ENCODE measurements at regions not wholly inside any gene's neighbourhood (a gene's known extent, or its start where the extent isn't known, plus 50 kb on each side); places are given as distances from the start of the nearest gene placed in this dataset.

GRCh38 chr17:5841862-5842261 is 228.3 kb upstream of the WSCD1 start:
- Histone ChIP-seq H4K20me1 (ENCODE audit: insufficient read depth, low read length) (no peaks in the 10 kb centered on the region), H4K5ac (ENCODE audit: low read depth, low read length) (no peak overlapping the region), H2AK5ac (ENCODE audit: low read depth, low read length) (no peak overlapping the region), H3K36me3 (ENCODE audit: control insufficient read depth, insufficient read depth, low read length) (no peaks in the 10 kb centered on the region), H2AK9ac (replicated peaks; ENCODE audit: low read depth, low read length, poor library complexity) (no peak overlapping the region), H3K27ac (ENCODE audit: insufficient read depth, low read length) (no peak overlapping the region), H4K91ac (ENCODE audit: insufficient read depth, low read depth, low read length) (no peak overlapping the region), H3K9ac (ENCODE audit: low read depth, low read length) (no peak overlapping the region), H2AFZ (replicated peaks; ENCODE audit: low read length, poor library complexity) (no peak overlapping the region), H3K23ac (ENCODE audit: low read depth, low read length) (no peak overlapping the region), H2BK15ac (ENCODE audit: low read depth, low read length) (no peak overlapping the region), H3K14ac (replicated peaks; ENCODE audit: low read depth, low read length) (no peak overlapping the region), H3K79me1 (ENCODE audit: low read depth in 1 of 2, low read length in 2 of 2) (no peaks in the 10 kb centered on the region), H2BK120ac (ENCODE audit: low read depth, low read length) (no peak overlapping the region), H3K18ac (ENCODE audit: low read depth, low read length) (no peak overlapping the region), H3K4me3 (ENCODE audit: insufficient read depth, low read depth, low read length) (no peak overlapping the region), H3K56ac (ENCODE audit: extremely low read depth, insufficient read depth, low read length) (no peak overlapping the region), H2BK5ac (ENCODE audit: low read depth, low read length, poor library complexity, severe bottlenecking) (no peak overlapping the region), H3K4ac (ENCODE audit: low read depth, low read length) (no peak overlapping the region), H3K9me3 (ENCODE audit: control insufficient read depth, insufficient read depth, low read length) (no peaks in the 10 kb centered on the region), H2BK20ac (ENCODE audit: low read depth, low read length) (no peak overlapping the region), H4K8ac (ENCODE audit: low read depth in 2 of 2, low read length in 2 of 2) (no peak overlapping the region), H3K4me2 (ENCODE audit: low read depth, low read length) (no peak overlapping the region), H3K4me1 (ENCODE audit: control insufficient read depth, insufficient read depth, low read length) (peaks cover 2% of the 10 kb centered on the region; the same call in 1 of the 2 replicates), H3K9me1 (ENCODE audit: insufficient read depth, low read length) (no peaks in the 10 kb centered on the region), H3K27me3 (ENCODE audit: control insufficient read depth, insufficient read depth, low read length) (no peaks in the 10 kb centered on the region)
- ATAC-seq (ENCODE audit: low read depth) = no peak
- no peak for DNase-seq
- BruUV-seq (replicated peaks) = no TSS peak
- POLR2A ChIA-PET (ENCODE audit: unreplicated experiment) = no interaction called here
- dilution Hi-C loops (cut with HindIII; ENCODE audit: low sequenced_read_pairs, unreplicated experiment) = no loop called here
- in situ Hi-C loops (cut with MboI; ENCODE audit: low sequenced_read_pairs) = no loop called here
- no CpG with 5 or more reads among the region's 11 CpGs for WGBS, 2 experiments (ENCODE audit: extremely low coverage in 2 of 2, insufficient read length in 1 of 2)
- intact Hi-C loops (cut with micrococcal nuclease) = no loop called here
- CTCF ChIA-PET = no interaction called here
- TF ChIP-seq CHD1 (IDR thresholded peaks at IDR 0.05; ENCODE audit: low read depth, low read length) = no peak
- no peak for TF ChIP-seq MAZ (IDR thresholded peaks at IDR 0.05; ENCODE audit: borderline replicate concordance, low read depth, low read length)
- TF ChIP-seq RAD21 (IDR thresholded peaks at IDR 0.05; ENCODE audit: low read length) = no peak
- no peak for TF ChIP-seq ELK1 (IDR thresholded peaks at IDR 0.05; ENCODE audit: borderline replicate concordance, low read depth, low read length)
- TF ChIP-seq MAFK (IDR thresholded peaks at IDR 0.05; ENCODE audit: low read depth, low read length) = no peak
